Globus pallidus (tissue), 1 donor: ENCODE measurements at regions not wholly inside any gene's neighbourhood (a gene's known extent, or its start where the extent isn't known, plus 50 kb on each side); places are given as distances from the start of the nearest gene placed in this dataset.
A peak's percentile ranks its signal among the peaks of the same experiment; 100 is the strongest.

Source experiments
- DNase-seq: peaks from one replicate; pipeline ENCODE4 v3.0.0-alpha.2; 2015; ENCODE audit warnings: low spot score

DNA sequence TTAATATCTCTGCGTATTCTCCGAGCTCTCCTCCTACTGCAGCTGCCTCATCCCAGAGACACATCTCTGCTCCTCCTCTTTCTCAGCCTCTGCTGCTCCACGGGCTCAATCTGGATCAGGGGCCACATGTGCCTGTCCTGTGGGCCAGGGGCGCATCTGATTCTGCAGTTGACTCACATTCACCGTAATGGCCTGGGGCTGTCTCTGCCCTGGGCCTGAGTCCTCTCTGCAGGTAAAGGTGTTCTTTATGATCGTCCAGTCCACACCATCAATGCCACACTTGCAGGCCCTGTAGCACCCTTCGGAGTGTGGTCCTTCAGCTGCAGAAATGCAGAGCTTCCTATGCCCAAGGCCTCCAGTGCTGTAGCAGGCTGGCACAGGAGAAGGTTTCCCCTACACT, 154.5 kb downstream of the OAT start:
- DNase-seq: no peak

DNA sequence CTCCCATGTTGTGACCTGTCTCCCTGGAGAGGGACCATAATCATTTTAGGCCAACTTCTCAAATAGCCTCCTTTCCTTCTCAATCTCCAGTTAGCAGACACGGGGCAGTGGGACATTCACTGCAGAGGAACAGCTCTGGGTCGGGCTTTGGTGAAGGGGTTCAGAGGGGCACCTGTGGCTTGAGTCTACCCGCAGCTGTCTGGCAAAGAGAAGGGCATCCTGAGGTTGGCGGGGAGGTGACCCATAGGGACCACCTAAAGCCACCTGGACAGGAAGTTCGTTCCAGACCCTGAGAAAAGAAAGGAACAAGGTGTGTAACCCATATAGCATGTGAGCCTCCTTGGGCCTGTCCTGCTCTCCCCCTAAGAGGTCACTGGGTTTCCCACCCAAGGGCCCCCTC, 155.0 kb downstream of the OAT start:
- no peak for DNase-seq

DNA sequence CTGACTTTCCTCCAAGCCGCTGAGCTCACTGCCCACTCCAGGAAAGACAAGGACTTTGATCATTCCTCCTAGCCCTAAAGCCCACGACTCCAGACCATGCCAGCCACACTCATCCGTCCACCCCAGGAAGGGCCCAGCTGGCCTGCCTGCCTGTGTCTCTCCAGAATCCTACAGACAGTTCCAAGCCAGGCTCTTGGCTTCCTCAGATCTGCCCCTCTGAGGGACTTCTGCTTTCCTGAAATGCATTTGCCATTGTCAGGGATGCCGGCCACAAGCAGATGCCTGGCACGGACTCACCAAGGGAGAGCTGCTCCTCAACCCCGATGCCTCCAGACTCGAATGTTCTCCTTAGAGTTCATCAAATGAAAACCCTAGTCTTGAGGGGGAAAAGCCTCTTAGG, 155.8 kb downstream of the OAT start:
- DNase-seq: no peak

DNA sequence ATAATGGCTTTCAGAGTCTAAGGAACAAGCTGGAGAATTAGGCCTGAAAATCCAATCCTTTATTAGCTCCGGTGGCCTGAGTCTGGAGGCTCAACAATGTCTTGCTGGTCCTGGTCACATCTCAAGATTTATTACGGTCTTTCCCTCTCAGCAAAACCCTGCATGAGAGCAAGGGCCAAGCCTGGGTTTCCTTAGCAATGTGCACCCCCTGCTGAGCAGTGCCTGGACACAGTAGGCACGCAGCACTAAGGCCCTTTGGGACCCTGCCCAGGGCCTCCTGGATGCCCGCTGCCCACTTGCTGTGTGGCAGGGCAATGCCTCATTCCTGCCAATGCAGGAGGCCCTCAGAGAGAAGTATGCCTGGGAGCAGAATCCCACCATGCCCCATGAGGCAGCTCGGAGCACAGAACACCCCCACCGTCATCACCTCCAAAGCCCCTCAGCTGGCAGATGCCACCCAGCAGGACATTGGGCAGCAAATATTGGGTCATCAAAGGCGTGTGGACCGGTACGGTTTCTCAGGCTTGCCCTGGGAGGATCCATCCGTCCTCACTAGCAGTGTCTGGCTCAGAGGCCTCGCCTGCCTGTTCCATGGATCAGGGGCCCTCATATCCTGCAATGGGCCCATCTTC, 156.4 kb downstream of the OAT start:
- peak; percentile 22 for DNase-seq

DNA sequence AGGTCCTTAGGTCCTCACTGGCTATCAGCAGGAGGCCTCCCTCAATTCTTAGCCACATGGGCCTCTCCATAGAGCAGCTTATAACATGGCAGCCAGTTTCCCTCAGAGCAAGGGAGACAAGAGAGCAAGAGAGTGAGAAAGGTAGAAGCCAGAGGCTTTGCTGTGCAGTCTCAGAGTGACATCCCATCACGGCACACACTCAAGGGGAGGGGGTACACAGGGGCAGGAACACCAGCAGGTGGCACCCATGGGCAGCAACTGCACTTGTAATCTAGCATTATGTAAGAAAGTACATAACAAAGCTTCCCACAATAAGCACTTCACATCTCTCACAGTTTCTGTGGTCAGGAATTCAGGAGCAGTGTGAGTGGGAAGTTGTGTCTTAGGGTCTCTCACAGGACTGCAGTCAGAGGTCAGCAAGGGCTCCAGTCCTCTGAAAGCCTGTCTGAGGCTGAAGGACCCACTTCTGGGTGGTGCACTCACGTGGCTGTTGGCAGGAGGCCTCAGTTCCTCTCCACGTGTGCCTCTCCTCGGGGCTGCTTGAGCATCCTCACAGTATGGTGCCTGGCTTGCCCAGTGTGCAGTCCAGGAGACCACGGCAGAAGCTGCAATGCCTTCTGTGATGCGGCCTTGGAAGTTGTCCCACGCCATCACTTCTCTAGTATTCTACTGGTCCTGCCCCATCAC, 159.4 kb downstream of the OAT start:
- no peak for DNase-seq

- no peak for DNase-seq
Measured at GRCh38 chr10:124257781-124258180, 160.9 kb downstream of the OAT start.

DNA sequence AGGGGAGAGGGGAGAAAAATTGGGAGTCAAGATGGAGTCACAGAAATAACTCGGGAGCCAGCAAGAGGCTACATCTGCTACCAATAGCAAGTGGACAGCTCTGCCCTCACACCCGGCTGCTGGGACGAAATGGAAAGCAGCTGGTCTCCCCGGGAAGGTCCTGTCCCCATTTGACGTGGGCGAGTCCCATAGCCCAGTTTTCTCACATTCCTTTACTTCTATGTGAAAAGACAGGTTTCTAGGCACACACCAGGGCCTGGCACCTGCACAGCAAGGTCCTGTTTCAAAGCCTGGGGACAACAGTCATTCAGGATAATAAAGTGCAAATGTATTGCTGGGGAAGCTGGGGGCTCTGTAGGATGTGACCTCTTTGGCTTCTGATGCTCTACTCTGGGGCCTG, 162.6 kb downstream of the OAT start:
- no peak for DNase-seq

DNA sequence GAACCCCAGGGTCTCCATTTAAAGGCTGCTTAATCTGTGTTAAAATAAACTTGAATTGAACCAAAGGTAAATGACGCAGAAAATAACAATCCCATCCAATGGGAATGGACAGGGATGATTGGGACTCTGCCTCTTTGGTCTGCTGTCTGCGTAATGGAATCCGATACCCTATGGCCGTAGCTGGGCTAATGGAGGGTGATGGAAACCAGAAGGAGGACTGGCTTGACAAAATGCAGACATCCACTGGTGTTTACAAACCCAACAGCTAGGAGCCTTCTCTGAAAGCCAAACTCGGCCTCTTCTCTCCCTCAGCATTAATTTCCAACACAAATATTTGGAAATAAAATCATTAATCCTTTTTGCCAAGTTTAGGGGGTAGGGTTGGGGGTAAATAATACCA, 162.2 kb upstream of the CHST15 start:
- no peak for DNase-seq

- DNase-seq: no peak
Measured at GRCh38 chr10:124254490-124254889, 161.1 kb upstream of the CHST15 start.

DNA sequence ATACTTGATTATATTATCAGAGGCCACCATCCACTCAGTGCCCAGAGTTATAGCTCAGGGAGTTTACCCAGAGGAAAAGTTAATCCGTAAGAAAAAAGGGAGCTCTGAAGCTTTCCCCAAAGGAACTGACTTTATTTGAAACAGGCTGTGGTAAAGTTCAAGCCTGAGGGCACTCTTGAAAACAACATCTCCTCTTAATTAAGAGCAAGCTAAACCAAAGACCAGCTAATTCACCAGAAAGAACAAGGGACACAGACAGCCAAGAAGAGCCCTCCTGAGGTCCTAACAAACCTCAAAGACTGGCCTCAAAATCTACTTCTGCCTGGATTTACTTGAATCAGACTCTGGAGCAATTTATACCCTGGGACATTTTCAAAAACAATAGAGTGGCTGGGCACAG, 159.6 kb upstream of the CHST15 start:
- DNase-seq: no peak

DNA sequence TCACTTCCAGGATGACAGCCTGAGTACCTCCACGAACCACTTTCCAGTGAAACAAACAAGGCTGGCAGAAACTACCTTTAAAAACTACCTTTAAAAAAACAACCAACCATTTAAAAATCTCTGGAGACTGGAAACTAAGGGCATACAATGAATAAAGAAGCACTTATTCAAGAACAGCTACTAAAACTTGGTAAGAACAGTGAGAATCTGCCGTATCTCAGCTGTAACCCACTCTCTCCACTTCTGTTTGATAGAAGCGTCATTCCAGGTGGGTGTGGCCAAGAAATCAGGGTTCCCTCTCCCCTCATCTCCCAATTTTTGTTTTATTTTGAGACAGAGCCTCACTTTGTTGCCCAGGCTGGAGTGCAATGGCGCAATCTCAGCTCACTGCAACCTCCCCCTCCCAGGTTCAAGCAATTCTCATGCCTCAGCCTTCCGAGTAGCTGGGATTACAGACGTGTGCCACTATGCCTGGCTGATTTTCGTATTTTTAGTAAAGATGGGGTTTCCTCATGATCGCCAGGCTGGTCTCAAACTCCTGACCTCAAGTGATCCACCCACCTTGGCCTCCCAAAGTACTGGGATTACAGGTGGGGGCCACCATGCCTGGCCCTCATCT, 158.8 kb upstream of the CHST15 start:
- DNase-seq: no peak

DNA sequence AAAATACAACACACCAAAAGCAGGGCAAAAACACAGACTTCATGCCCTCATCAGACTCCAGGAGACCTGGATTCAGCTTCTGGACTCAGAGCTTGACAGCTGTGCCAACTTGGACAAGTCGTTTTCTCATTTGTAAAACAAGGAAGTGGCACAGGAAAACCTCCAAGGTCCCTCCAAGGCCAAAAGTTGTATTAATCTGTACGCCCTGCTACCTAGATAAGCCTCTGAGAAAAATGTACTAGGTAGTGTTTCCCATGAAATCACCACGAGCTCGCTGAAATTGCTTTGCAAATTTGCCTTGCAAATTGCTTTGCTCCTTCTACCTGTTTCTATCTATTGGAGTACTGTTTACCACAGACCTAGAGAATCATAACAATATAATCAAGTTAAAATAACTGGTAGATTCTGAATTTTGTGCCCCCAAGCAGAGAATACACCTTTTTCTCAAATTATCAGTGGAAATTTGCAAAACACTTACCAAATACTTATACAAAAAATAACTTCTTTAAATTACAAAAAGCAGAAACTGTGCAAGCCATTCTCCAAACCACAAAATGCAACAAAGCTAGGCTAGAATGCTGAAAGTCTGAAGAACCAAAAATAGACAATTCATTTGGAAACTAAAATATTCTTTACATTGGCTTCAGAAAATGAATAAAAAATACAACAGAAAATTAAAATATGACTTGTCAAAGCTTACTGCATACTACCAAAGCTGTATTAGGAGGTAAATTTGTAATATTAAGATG, 158.1 kb upstream of the CHST15 start:
- DNase-seq: no peak

- DNase-seq: no peak
Measured at GRCh38 chr10:124250506-124250905, 157.1 kb upstream of the CHST15 start.

- no peak for DNase-seq
Measured at GRCh38 chr10:124249812-124250432, 156.5 kb upstream of the CHST15 start.

DNA sequence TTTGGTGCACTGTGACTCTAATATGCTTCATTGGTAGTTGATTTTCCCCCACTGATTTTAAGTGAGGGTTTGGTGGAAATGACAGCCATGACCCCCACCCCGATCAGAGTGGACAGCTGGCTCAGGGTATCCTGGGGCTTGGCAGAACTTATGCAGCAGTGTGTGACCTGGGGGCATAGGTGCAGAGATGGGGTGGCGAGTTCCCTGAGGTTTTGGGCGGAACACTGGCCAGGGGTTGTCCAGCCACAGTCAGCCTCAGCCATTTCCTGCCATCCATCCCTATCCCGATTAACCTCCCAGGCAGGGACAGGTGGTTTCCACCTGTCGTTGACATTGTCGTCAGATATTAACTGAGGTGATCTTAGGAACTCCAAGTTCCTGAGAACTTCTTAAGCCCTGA, 155.8 kb upstream of the CHST15 start:
- no peak for DNase-seq

- DNase-seq: no peak
Measured at GRCh38 chr10:124248056-124249045, 155.0 kb upstream of the CHST15 start.

- no peak for DNase-seq
Measured at GRCh38 chr10:124245806-124246440, 152.5 kb upstream of the CHST15 start.

GRCh38 chr10:124245191-124245590, 151.8 kb upstream of the CHST15 start:
- DNase-seq: no peak

- DNase-seq: no peak
Measured at GRCh38 chr10:124244256-124244877, 151.0 kb upstream of the CHST15 start.

DNA sequence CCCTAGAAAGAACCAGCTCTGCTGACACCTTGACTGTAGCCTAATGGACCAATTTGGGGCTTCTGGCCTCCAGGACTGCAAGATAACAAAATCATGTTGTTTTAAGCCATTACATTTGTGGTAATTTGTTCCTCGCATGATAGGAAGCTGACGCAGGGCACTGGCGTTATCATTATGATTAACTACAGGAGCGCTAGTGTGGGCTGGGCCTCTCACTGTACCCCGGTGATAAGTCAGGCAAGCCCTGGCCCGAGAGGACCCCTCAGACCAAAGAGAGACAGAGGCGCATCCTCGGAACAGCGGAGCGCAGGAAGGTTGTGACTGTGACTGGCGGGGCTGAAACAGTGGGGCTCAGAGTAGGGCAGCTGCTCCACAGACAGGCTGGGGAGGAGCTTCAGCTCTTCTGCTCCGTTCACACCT, 150.3 kb upstream of the CHST15 start:
- no peak for DNase-seq
